D721Med (cell line): ENCODE measurements at regions not wholly inside any gene's neighbourhood (a gene's known extent, or its start where the extent isn't known, plus 50 kb on each side); places are given as distances from the start of the nearest gene placed in this dataset.

Experiments
- DNase-seq: peaks from one replicate; pipeline ENCODE4 v3.0.0; 2011; ENCODE audit warnings: low spot score; ENCODE audit not compliant: insufficient read length
- FAIRE-seq: peaks from 2 replicates; lab custom pipeline; 2011; peaks lifted over from hg19 to GRCh38; lab: Jason Lieb, UNC
- TF ChIP-seq, protein P1 (sequence below): IDR thresholded peaks from 2 replicates; pipeline ENCODE4 v1.5.1; 2012; ENCODE audit warnings: mild to moderate bottlenecking, control low read depth; ENCODE audit not compliant: insufficient read depth; ENCODE audit errors: missing control alignments

GRCh38 chr7:15891151-15891881 lies 204.8 kb upstream of the MEOX2 start:
- FAIRE-seq (no peak), DNase-seq (no peak)
- TF ChIP-seq, protein P1, sequence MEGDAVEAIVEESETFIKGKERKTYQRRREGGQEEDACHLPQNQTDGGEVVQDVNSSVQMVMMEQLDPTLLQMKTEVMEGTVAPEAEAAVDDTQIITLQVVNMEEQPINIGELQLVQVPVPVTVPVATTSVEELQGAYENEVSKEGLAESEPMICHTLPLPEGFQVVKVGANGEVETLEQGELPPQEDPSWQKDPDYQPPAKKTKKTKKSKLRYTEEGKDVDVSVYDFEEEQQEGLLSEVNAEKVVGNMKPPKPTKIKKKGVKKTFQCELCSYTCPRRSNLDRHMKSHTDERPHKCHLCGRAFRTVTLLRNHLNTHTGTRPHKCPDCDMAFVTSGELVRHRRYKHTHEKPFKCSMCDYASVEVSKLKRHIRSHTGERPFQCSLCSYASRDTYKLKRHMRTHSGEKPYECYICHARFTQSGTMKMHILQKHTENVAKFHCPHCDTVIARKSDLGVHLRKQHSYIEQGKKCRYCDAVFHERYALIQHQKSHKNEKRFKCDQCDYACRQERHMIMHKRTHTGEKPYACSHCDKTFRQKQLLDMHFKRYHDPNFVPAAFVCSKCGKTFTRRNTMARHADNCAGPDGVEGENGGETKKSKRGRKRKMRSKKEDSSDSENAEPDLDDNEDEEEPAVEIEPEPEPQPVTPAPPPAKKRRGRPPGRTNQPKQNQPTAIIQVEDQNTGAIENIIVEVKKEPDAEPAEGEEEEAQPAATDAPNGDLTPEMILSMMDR, result no peak

- TF ChIP-seq, protein P1, result no peak
- DNase-seq, result no peak
- no peak for FAIRE-seq
These were observed 203.0 kb upstream of the MEOX2 start for GRCh38 chr7:15889507-15889906.

GRCh38 chr7:15888090-15888489 lies 201.6 kb upstream of the MEOX2 start:
- FAIRE-seq (no peak), DNase-seq (no peak)
- TF ChIP-seq, protein P1, result no peak

DNA sequence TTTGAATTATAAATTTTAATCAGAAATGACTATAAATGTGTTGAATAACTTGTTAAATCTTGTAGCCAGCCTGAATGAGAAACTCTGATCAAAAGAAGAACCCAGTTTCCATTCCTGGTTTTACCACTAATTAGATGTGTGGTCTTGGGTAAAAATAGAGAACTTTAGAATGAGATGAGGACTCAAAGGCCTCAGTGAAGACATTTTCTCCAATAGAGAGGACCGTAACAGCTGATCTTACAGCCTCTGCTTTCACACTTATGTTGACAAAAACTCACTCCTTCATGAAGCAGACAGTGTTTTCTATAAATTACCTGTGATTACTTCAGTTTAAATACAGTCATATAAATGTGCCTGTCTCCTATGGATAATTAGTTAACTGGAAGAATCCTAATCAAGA lies 200.1 kb upstream of the MEOX2 start:
- TF ChIP-seq, protein P1, result no peak
- FAIRE-seq (no peak), DNase-seq (no peak)

GRCh38 chr7:15885678-15886077 lies 199.2 kb upstream of the MEOX2 start:
- FAIRE-seq (no peak), DNase-seq (no peak)
- TF ChIP-seq, protein P1, result no peak

DNA sequence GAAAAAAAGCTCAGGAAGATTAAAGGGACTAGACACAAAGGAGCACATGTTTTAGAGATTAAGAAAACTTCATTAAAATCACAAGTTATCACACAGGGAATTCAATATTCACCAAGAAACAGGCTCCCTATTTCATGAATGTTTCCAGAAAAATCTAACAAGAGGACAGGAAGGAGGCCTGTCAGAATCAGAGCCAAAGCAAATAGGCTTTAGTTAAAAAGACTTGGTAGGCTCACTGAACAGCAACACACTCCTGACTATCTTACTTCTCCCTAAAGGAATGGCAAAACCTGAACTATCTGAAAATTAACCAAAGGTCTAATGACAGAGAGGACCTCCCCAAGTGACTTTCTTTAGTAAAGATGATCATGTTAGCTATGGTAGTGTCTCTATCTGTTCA lies 188.3 kb upstream of the MEOX2 start:
- DNase-seq (no peak), FAIRE-seq (no peak)
- TF ChIP-seq, protein P1, result no peak

GRCh38 chr7:15870347-15870746 lies 183.9 kb upstream of the MEOX2 start:
- DNase-seq, result no peak
- TF ChIP-seq, protein P1, result no peak
- FAIRE-seq, result no peak
